GM12864 (cell line): ENCODE measurements at regions not wholly inside any gene's neighbourhood (a gene's known extent, or its start where the extent isn't known, plus 50 kb on each side); places are given as distances from the start of the nearest gene placed in this dataset.

Experiments used
- DNase-seq: peaks from one replicate; pipeline ENCODE4 v3.0.0-alpha.2; 2011; ENCODE audit warnings: low read depth
- H3K4me3 ChIP-seq: 2 replicates; pipeline ENCODE4 v1.5.1; 2011; ENCODE audit warnings: mild to moderate bottlenecking, low read depth, low read length, control low read depth
- TF ChIP-seq, protein P1 (sequence below): IDR thresholded peaks from 2 replicates; pipeline ENCODE4 v1.5.1; 2011; ENCODE audit warnings: low read depth, mild to moderate bottlenecking, moderate library complexity, low read length, control low read depth, inconsistent platforms; ENCODE audit errors: missing control alignments

- no peak overlapping the region for H3K4me3 ChIP-seq
- TF ChIP-seq, protein P1, sequence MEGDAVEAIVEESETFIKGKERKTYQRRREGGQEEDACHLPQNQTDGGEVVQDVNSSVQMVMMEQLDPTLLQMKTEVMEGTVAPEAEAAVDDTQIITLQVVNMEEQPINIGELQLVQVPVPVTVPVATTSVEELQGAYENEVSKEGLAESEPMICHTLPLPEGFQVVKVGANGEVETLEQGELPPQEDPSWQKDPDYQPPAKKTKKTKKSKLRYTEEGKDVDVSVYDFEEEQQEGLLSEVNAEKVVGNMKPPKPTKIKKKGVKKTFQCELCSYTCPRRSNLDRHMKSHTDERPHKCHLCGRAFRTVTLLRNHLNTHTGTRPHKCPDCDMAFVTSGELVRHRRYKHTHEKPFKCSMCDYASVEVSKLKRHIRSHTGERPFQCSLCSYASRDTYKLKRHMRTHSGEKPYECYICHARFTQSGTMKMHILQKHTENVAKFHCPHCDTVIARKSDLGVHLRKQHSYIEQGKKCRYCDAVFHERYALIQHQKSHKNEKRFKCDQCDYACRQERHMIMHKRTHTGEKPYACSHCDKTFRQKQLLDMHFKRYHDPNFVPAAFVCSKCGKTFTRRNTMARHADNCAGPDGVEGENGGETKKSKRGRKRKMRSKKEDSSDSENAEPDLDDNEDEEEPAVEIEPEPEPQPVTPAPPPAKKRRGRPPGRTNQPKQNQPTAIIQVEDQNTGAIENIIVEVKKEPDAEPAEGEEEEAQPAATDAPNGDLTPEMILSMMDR: no peak
- DNase-seq: no peak
These were observed 117.9 kb downstream of the EFNB2 start for GRCh38 chr13:106417467-106418110.

- DNase-seq: no peak
- TF ChIP-seq, protein P1: no peak
- H3K4me3 ChIP-seq: no peak overlapping the region
These were observed 118.8 kb downstream of the EFNB2 start for GRCh38 chr13:106416645-106417044.

DNA sequence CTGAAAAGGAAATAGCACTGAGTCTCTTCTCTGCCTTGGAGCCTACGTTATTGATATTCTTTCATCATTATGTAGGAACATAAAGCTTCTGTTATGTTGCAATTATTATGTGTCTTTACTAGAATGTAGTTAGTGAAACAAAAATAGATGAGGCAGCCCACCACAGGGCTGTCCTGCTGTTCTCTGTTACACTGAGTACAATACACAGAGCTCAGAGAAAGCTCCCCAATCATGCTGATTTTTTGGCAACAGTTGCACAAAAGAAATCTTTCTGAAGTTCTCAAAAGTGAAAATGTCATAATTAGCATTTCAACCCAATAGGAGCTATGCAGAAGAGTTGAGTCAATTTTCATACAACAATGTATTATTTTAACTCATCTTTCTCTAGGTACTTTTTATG is 119.5 kb downstream of the EFNB2 start:
- no peak for DNase-seq
- H3K4me3 ChIP-seq: no peak overlapping the region
- TF ChIP-seq, protein P1: no peak

GRCh38 chr13:106415442-106415841 is 120.0 kb downstream of the EFNB2 start:
- no peak overlapping the region for H3K4me3 ChIP-seq
- TF ChIP-seq, protein P1: no peak
- no peak for DNase-seq

DNA sequence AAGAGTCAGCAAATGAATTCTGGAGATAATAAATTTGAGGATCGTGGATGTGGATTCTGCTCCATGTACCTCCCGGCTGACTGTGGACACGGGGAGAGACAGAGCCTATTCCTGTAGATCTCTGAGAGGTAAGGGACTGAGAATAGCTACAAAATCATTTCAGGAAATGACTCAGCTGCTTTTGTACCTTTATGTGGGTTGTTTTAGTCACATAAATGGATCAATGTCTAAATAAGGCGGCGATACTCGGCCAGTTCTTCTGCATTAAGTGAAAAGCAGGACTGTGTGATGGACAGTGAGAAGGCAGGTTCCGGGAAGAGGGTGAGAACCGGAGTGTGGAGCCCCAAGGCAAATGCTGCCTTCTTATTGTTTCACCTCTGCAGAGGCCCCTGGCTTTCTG is 128.1 kb downstream of the EFNB2 start:
- no peak for DNase-seq
- TF ChIP-seq, protein P1: no peak
- no peak overlapping the region for H3K4me3 ChIP-seq

DNA sequence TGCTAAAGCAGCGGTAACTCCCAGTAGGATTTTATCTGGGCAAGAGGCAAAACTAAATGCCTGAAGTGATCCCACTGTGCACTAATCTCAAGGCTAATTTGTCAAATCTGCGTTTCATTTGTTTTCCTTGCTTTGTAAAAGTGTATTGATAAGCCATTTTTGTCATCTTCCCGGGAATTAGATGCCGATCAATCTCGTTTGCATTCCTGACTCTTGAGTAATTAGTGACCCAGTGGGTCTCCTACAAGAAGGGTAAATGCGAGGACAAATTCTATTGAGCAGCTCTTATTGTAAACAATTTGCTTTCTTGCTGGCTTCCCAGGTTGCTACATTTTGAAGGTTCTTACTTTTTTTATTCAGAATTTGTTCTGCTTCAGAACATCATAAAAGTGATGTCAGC is 129.7 kb downstream of the EFNB2 start:
- no peak for DNase-seq
- TF ChIP-seq, protein P1: no peak
- H3K4me3 ChIP-seq: no peak overlapping the region

GRCh38 chr13:106403280-106403679 is 132.2 kb downstream of the EFNB2 start:
- no peak overlapping the region for H3K4me3 ChIP-seq
- no peak for DNase-seq
- TF ChIP-seq, protein P1: no peak
